ENCODE measurements at regions not wholly inside any gene's neighbourhood (a gene's known extent, or its start where the extent isn't known, plus 50 kb on each side); places are given as distances from the start of the nearest gene placed in this dataset.

DNA sequence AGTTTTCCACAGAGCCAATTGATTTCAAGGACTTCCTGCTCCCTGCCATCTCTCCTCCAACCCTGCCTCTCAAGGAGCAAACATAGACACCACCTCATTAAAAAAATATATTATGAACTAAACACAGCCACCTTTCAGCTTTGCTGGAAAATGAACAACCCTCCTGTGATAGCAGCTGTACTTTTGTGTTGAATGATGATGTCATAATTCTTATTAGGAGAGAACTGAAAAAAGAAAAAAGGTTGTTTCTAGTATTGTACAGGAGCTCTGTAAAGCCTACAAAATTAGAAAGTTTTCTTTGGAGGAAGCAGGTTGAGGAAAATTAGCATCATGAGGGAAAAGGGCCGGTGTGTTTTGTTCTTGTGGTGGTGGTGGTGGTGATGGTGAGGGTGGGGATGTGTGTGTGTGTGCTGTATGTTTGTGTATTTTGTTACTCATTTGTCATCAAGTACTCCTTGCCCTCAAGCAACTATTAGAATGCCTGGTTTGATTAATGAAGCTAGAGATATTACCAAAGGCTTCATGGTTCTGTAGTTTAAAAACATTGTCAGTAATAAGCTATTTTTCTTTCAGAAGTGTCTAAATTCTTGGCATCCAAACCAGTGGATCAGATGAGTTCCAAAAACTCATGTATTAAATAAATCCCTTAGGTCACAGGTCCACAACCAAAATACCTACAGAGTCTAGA lies 405.9 kb downstream of the TLE4 start:
- TF ChIP-seq EP300 (IDR thresholded peaks at IDR 0.05; ENCODE audit: low read depth) (no peak), CTCF (IDR thresholded peaks at IDR 0.05) (no peak), POLR2AphosphoS5 (IDR thresholded peaks at IDR 0.05) (no peak), POLR2A (IDR thresholded peaks at IDR 0.05) (no peak)
- no peak overlapping the region for H3K27ac ChIP-seq
- 84 to 100% methylated on average over 1 of the region's 1 CpG for WGBS, 2 donors (ENCODE audit: low coverage in 1 of 2)
- no peaks in the 10 kb centered on the region for H3K36me3 ChIP-seq
- no peaks in the 10 kb centered on the region for H3K9me3 ChIP-seq
- no peak overlapping the region for H3K4me3 ChIP-seq
- in situ Hi-C loops (cut with MboI; ENCODE audit: low pct_ligation_motif_present in 1 of 4, low pct_unique_long_range_greater_than_20kb in 1 of 4, low sequenced_read_pairs in 3 of 4), result no loop called here
- intact Hi-C loops (cut with DNase I; ENCODE audit: low total_unique reads), result no loop called here
- H3K4me1 ChIP-seq, result peaks cover 0 to 3% (median 0%) of the 10 kb centered on the region in 4 donors
- no peak for DNase-seq
- no peaks in the 10 kb centered on the region for H3K27me3 ChIP-seq

- intact Hi-C loops (cut with DNase I; ENCODE audit: low total_unique reads), result no loop called here
- Histone ChIP-seq H3K4me1 (peaks cover 0 to 3% (median 0%) of the 10 kb centered on the region in 4 donors), H3K27ac (no peak overlapping the region), H3K4me3 (no peak overlapping the region), H3K27me3 (no peaks in the 10 kb centered on the region), H3K36me3 (no peaks in the 10 kb centered on the region), H3K9me3 (no peaks in the 10 kb centered on the region)
- in situ Hi-C loops (cut with MboI; ENCODE audit: low pct_ligation_motif_present in 1 of 4, low pct_unique_long_range_greater_than_20kb in 1 of 4, low sequenced_read_pairs in 3 of 4), result no loop called here
- 71 to 89% methylated on average over 2 to 10 of the region's 10 CpGs for WGBS, 2 donors (ENCODE audit: low coverage in 1 of 2)
- no peak for TF ChIP-seq EP300 (IDR thresholded peaks at IDR 0.05; ENCODE audit: low read depth)
- TF ChIP-seq POLR2AphosphoS5 (IDR thresholded peaks at IDR 0.05), result no peak
- no peak for TF ChIP-seq POLR2A (IDR thresholded peaks at IDR 0.05)
- TF ChIP-seq CTCF (IDR thresholded peaks at IDR 0.05), result no peak
- DNase-seq, result no peak
Observed at GRCh38 chr9:79977074-79977435, 405.3 kb downstream of the TLE4 start.

DNA sequence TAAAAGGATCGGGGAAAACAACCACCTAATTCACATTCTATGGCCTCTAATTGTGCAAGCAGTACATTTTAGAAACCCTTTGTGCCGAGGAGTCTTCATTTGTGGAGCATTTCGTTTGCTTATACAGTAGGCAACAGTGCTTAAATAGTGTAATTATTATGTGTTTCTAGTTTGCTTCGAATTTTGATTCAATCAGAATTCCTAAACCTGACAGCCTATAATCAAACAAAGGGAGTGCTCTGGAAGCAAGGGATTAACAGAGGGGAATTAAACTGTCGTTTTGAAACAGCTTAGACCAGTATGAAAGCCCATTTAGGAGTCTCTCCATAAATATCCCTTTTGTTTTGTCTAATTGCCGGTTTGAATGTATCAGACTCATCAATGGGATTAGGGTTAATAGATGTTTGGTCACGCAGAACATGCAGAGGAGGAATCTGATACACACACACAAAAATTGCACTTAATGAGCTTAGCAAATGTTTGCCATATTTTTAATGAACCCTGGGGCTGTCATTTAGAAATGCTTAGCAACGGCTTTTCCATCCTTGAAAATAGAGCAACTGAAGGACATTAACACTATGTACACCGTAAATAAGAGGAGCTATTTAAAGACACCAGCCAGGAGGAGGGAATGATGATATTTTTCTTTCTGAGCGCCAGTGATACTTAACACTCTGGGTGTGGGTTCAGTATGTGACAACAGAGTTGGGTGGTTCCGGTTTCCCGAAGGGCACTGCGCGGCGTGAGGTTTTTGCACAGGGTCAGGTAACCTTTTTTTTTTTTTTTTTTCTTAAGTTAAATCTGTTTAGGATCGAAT lies 404.7 kb downstream of the TLE4 start:
- intact Hi-C loops (cut with DNase I; ENCODE audit: low total_unique reads) (no loop called here), in situ Hi-C loops (cut with MboI; ENCODE audit: low pct_ligation_motif_present in 1 of 4, low pct_unique_long_range_greater_than_20kb in 1 of 4, low sequenced_read_pairs in 3 of 4) (no loop called here)
- TF ChIP-seq EP300 (IDR thresholded peaks at IDR 0.05; ENCODE audit: low read depth) (no peak), CTCF (IDR thresholded peaks at IDR 0.05) (no peak), POLR2A (IDR thresholded peaks at IDR 0.05) (no peak), POLR2AphosphoS5 (IDR thresholded peaks at IDR 0.05) (no peak)
- no peaks in the 10 kb centered on the region for H3K9me3 ChIP-seq
- no peaks in the 10 kb centered on the region for H3K27me3 ChIP-seq
- no peak for DNase-seq
- no peak overlapping the region for H3K4me3 ChIP-seq
- H3K27ac ChIP-seq, result no peak overlapping the region
- H3K4me1 ChIP-seq, result peaks cover 0 to 3% (median 0%) of the 10 kb centered on the region in 4 donors
- H3K36me3 ChIP-seq, result no peaks in the 10 kb centered on the region
- WGBS, 2 donors (ENCODE audit: low coverage in 1 of 2), result 74 to 78% methylated on average over 11 to 16 of the region's 16 CpGs

GRCh38 chr9:79975621-79976256 lies 404.0 kb downstream of the TLE4 start:
- DNase-seq, result no peak
- intact Hi-C loops (cut with DNase I; ENCODE audit: low total_unique reads), result no loop called here
- Histone ChIP-seq H3K4me1 (peaks cover 0 to 3% (median 0%) of the 10 kb centered on the region in 4 donors), H3K27me3 (no peaks in the 10 kb centered on the region), H3K27ac (no peak overlapping the region), H3K36me3 (no peaks in the 10 kb centered on the region), H3K4me3 (no peak overlapping the region), H3K9me3 (no peaks in the 10 kb centered on the region)
- in situ Hi-C loops (cut with MboI; ENCODE audit: low pct_ligation_motif_present in 1 of 4, low pct_unique_long_range_greater_than_20kb in 1 of 4, low sequenced_read_pairs in 3 of 4), result no loop called here
- TF ChIP-seq EP300 (IDR thresholded peaks at IDR 0.05; ENCODE audit: low read depth) (no peak), POLR2AphosphoS5 (IDR thresholded peaks at IDR 0.05) (no peak), POLR2A (IDR thresholded peaks at IDR 0.05) (no peak)
- 77 to 79% methylated on average over 3 to 10 of the region's 10 CpGs for WGBS, 2 donors (ENCODE audit: low coverage in 1 of 2)

All from transverse colon (tissue), 4 donors.